SK-N-SH (cell line): ENCODE measurements at regions not wholly inside any gene's neighbourhood (a gene's known extent, or its start where the extent isn't known, plus 50 kb on each side); places are given as distances from the start of the nearest gene placed in this dataset.
A peak's percentile ranks its signal among the peaks of the same experiment; 100 is the strongest.

Source experiments
- CTCF ChIA-PET: fragments of 300-600, 350-600 bp; formaldehyde crosslinking; extraction: SDS; loops from one replicate; lab custom pipeline; 2021; lab: Yijun Ruan, JAX
- POLR2A ChIA-PET: fragments of 350-600 bp; sonication (Branson Sonifier 250); formaldehyde crosslinking; extraction: SDS; loops from one replicate; lab custom pipeline; 2020; ENCODE audit warnings: antibody characterized with exemption, inconsistent platforms; lab: Yijun Ruan, JAX
- DNase-seq: peaks from one replicate; pipeline ENCODE4 v3.0.0; 2012
- H2AFZ ChIP-seq: fragments of 200-600 bp; sonication (generic); 2 replicates; pipeline ENCODE4 v1.8.1; 2016; ENCODE audit warnings: antibody characterized with exemption, mild to moderate bottlenecking, low read depth
- H3F3A ChIP-seq: fragments of 200-600 bp; sonication (generic); replicated peaks from 2 replicates; pipeline ENCODE3; 2016; ENCODE audit warnings: antibody characterized with exemption, mild to moderate bottlenecking; ENCODE audit not compliant: insufficient read depth
- H3K27ac ChIP-seq, 2 experiments: fragments of 200-500 bp in 1 of 2; fragments of 200-600 bp in 1 of 2; sonication (Bioruptor generic) in 1 of 2; sonication (generic), shearing (Covaris generic) in 1 of 2; 2 replicates each; pipeline versions ENCODE4 v1.5.1 to v1.6.1; 2014 to 2016; ENCODE audit warnings: low read depth in 2 of 2, inconsistent platforms in 1 of 2, low read length in 1 of 2, mild to moderate bottlenecking in 1 of 2, mixed read lengths in 1 of 2
- H3K27me3 ChIP-seq: fragments of 200-600 bp; sonication (generic), shearing (Covaris generic); 2 replicates; pipeline ENCODE4 v1.6.1; 2016; ENCODE audit warnings: mixed run types; ENCODE audit not compliant: insufficient read depth
- H3K36me3 ChIP-seq, 2 experiments: fragments of 200-500 bp in 1 of 2; fragments of 200-600 bp in 1 of 2; sonication (Bioruptor generic) in 1 of 2; sonication (generic) in 1 of 2; replicated peaks in 1 of 2; 2 replicates each; pipeline versions ENCODE3 to v1.5.1; 2014 to 2016; ENCODE audit warnings: low read length in 1 of 2, mild to moderate bottlenecking in 1 of 2; ENCODE audit not compliant: insufficient read depth in 2 of 2, control insufficient read depth in 1 of 2
- H3K4me1 ChIP-seq, 2 experiments: fragments of 200-500 bp in 1 of 2; fragments of 200-600 bp in 1 of 2; sonication (Bioruptor generic) in 1 of 2; sonication (generic), shearing (Covaris generic) in 1 of 2; 2 replicates each; pipeline versions ENCODE4 v1.5.1 to v1.6.1; 2014 to 2016; ENCODE audit warnings: low read depth in 1 of 2, low read length in 1 of 2, mixed run types in 1 of 2; ENCODE audit not compliant: insufficient read depth in 2 of 2, control insufficient read depth in 1 of 2
- H3K4me2 ChIP-seq: fragments of 200-600 bp; sonication (generic), shearing (Covaris generic); 2 replicates; pipeline ENCODE4 v1.6.1; 2017; ENCODE audit warnings: mixed run types
- H3K4me3 ChIP-seq, 2 experiments: fragments of 200-500 bp in 1 of 2; fragments of 200-600 bp in 1 of 2; sonication (Bioruptor generic) in 1 of 2; sonication (generic), shearing (Covaris generic) in 1 of 2; 2 replicates each; pipeline versions ENCODE4 v1.5.1 to v1.8.1; 2014 to 2016; ENCODE audit warnings: low read depth in 2 of 2, inconsistent platforms in 1 of 2, low read length in 1 of 2, mild to moderate bottlenecking in 1 of 2, mixed read lengths in 1 of 2, moderate library complexity in 1 of 2
- H3K79me2 ChIP-seq: fragments of 200-600 bp; sonication (generic); 2 replicates; pipeline ENCODE4 v1.8.1; 2017; ENCODE audit warnings: mild to moderate bottlenecking; ENCODE audit not compliant: insufficient read depth
- H3K9ac ChIP-seq: fragments of 200-600 bp; sonication (generic); 2 replicates; pipeline ENCODE4 v1.6.1; 2017; ENCODE audit warnings: mixed run types
- H3K9me2 ChIP-seq: fragments of 200-600 bp; sonication (generic); 2 replicates; pipeline ENCODE4 v1.6.1; 2017; ENCODE audit warnings: mixed run types
- H3K9me3 ChIP-seq: fragments of 200-600 bp; sonication (generic); 2 replicates; pipeline ENCODE4 v1.6.1; 2017; ENCODE audit warnings: mixed run types, mild to moderate bottlenecking, moderate library complexity
- H4K20me1 ChIP-seq: fragments of 200-600 bp; sonication (generic); 2 replicates; pipeline ENCODE4 v1.6.1; 2017; ENCODE audit warnings: mild to moderate bottlenecking, mixed run types; ENCODE audit not compliant: insufficient read depth
- CHD2 ChIP-seq: fragments of 150-350 bp; IDR thresholded peaks from 2 replicates; pipeline ENCODE4 v1.6.1; 2018; ENCODE audit warnings: low read length; ENCODE audit not compliant: partially characterized antibody
- CTCF ChIP-seq: fragments of 200-600 bp; sonication (generic); IDR thresholded peaks from 2 replicates; pipeline ENCODE4 v1.6.1; 2017; ENCODE audit warnings: antibody characterized with exemption, mild to moderate bottlenecking, moderate library complexity
- EP300 ChIP-seq, 2 experiments: IDR thresholded peaks; 2 replicates each; pipeline versions ENCODE4 v1.4.0 to v1.6.1; 2012; ENCODE audit warnings: borderline replicate concordance in 1 of 2, low read depth in 1 of 2, low read length in 1 of 2
- GABPA ChIP-seq: IDR thresholded peaks from 2 replicates; pipeline ENCODE4 v1.4.0; 2012; ENCODE audit warnings: low read depth, mild to moderate bottlenecking
- IRF3 ChIP-seq: fragments of 150-350 bp; IDR thresholded peaks from 2 replicates; pipeline ENCODE4 v1.6.1; 2016; ENCODE audit warnings: mild to moderate bottlenecking, low read depth, low read length
- MAX ChIP-seq: IDR thresholded peaks from 2 replicates; pipeline ENCODE4 v1.4.0; 2012; ENCODE audit warnings: low read depth
- MXI1 ChIP-seq: IDR thresholded peaks from 2 replicates; pipeline ENCODE4 v1.6.1; 2012; ENCODE audit warnings: mild to moderate bottlenecking, low read depth, low read length, improper control_type of control experiment
- POLR2AphosphoS5 ChIP-seq: IDR thresholded peaks from 2 replicates; pipeline ENCODE4 v1.6.1; 2012; ENCODE audit warnings: low read depth, low read length
- RAD21 ChIP-seq: IDR thresholded peaks from 2 replicates; pipeline ENCODE4 v1.6.1; 2012; ENCODE audit warnings: mild to moderate bottlenecking, low read length
- RCOR1 ChIP-seq: fragments of 150-350 bp; IDR thresholded peaks from 2 replicates; pipeline ENCODE4 v1.6.1; 2017; ENCODE audit warnings: antibody characterized with exemption, low read length
- SIN3A ChIP-seq: IDR thresholded peaks from 2 replicates; pipeline ENCODE4 v1.6.1; 2012; ENCODE audit warnings: low read depth, mild to moderate bottlenecking, low read length, moderate library complexity, borderline replicate concordance
- SMC3 ChIP-seq: IDR thresholded peaks from 2 replicates; pipeline ENCODE4 v1.6.1; 2012; ENCODE audit warnings: low read depth, low read length, improper control_type of control experiment
- YY1 ChIP-seq: IDR thresholded peaks from 2 replicates; pipeline ENCODE4 v1.4.0; 2012; ENCODE audit warnings: low read depth, mild to moderate bottlenecking
- WGBS: methylation state at CpG from one replicate; pipeline ENCODE4 v1.1.6; 2017; ENCODE audit warnings: low lambda C conversion rate; 5-methylcytosine and 5-hydroxymethylcytosine counted together
- TF ChIP-seq, protein P1 (sequence below): IDR thresholded peaks from 2 replicates; pipeline ENCODE4; 2012

DNA sequence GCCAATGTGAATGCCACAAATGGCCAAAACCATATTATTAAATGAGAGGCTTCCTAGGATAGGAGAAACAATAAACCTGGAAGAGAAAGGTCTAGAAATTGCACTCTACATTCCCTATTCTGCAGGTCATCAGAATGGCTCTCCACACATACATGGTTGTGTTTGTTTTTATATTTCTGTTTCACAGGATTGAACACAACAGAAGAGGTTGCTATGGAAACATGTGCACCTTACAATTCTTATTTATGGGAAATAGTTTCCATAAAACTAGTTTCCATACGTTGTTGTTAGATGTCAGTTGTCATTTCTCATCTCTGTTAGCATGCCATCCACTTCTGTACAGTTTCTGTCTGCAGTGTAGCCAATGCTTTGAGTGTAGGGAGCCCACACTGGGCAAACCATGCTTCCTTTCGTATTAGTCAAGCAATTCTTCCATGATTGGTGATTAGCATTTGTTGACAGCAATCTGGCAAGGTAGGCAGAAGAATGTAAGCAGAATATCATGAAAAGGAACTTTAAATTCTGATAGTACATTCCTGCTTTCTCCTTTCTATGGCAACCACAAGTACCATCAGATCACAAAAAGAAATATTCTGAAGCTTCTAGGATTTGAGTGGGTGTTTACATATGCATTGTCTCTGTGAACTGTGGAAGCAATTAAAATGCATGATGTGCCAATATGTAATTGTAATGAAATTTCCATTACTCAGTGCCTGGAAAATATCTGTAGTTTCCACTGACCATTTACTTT lies 141.6 kb upstream of the AVPR1A start:
- H3K4me3 ChIP-seq: no peak overlapping the region
- H3F3A ChIP-seq: peaks cover 5% of the 10 kb centered on the region
- H4K20me1 ChIP-seq: no peaks in the 10 kb centered on the region
- POLR2A ChIA-PET: no interaction called here
- 0 out of 2 replicates have a peak, but pooled peaks cover 3% of the 10 kb centered on the region for H3K9me2 ChIP-seq
- no peaks in the 10 kb centered on the region for H3K9me3 ChIP-seq
- CTCF ChIA-PET: no interaction called here
- no peaks in the 10 kb centered on the region for H3K79me2 ChIP-seq
- no peaks in the 10 kb centered on the region for H3K36me3 ChIP-seq
- no peak for DNase-seq
- H3K27ac ChIP-seq: no peak overlapping the region
- no peaks in the 10 kb centered on the region for H3K4me1 ChIP-seq
- H3K27me3 ChIP-seq: no peaks in the 10 kb centered on the region
- no peak for TF ChIP-seq POLR2AphosphoS5
- TF ChIP-seq EP300 (IDR thresholded peaks at IDR 0.05; ENCODE audit: borderline replicate concordance in 1 of 2, low read depth in 1 of 2, low read length in 1 of 2): no peak
- no peak for TF ChIP-seq RCOR1
- TF ChIP-seq IRF3: no peak
- no peak for TF ChIP-seq YY1
- TF ChIP-seq MAX: no peak
- no peak for TF ChIP-seq GABPA
- H3K4me2 ChIP-seq: no peak overlapping the region
- H2AFZ ChIP-seq: no peak overlapping the region
- no peak overlapping the region for H3K9ac ChIP-seq
- WGBS: 22% methylated on average over 2 of the region's 2 CpGs

DNA sequence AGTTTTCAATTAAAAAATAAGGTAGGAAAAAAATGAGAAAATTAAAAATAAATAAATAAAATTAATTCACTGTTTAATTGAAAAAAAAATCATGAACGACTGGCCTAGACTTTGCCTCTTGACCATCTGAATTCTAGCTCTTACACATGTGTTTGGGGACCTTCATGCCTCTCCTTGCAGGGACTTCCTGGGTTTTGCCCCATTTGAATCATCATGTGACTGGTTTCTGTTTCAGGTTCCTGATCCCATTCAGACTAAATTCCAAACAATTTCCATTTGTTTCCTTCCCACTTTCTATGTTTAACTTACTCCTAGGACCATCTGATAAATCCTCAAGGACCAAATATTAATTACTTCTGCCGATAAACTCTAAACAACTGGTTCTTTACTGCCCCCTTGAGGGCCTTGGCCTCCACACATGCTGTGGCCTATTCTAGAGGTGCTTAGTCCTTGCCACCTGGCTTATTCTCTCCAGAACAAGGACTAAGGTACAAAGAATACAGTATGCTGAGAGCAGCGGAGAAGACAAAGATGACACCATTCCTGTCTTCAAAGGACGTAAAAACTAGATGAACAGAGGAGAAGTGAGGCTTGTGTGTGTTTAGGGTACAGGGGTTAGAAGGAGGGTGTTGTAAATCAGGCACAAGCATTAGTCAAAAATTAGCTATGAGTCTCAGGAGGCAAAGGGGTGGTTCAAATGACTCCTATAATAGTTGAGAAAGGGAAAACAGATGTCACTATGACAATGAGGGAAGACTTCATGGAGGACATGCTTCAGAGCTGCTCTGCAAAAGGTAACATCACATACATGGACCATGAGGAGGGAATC lies 125.8 kb upstream of the AVPR1A start:
- no peak overlapping the region for H3K27ac ChIP-seq
- TF ChIP-seq CTCF: peak; percentile 71
- TF ChIP-seq SIN3A: no peak
- TF ChIP-seq, protein P1, sequence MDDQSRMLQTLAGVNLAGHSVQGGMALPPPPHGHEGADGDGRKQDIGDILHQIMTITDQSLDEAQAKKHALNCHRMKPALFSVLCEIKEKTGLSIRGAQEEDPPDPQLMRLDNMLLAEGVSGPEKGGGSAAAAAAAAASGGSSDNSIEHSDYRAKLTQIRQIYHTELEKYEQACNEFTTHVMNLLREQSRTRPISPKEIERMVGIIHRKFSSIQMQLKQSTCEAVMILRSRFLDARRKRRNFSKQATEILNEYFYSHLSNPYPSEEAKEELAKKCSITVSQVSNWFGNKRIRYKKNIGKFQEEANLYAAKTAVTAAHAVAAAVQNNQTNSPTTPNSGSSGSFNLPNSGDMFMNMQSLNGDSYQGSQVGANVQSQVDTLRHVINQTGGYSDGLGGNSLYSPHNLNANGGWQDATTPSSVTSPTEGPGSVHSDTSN: no peak
- peak; percentile 28; the same call in 1 of the 2 replicates for TF ChIP-seq SMC3
- TF ChIP-seq YY1: no peak
- peak; percentile 46 for TF ChIP-seq RAD21
- TF ChIP-seq CHD2: no peak
- no peak for TF ChIP-seq MXI1
- TF ChIP-seq, all 33 proteins: peak for 3

More for the DNA sequence above, 125.8 kb upstream of the AVPR1A start:
- Histone ChIP-seq H3K79me2 (no peaks in the 10 kb centered on the region), H3K9me3 (no peaks in the 10 kb centered on the region; the same call in 1 of the 2 replicates), H3K9me2 (peaks cover 4% of the 10 kb centered on the region; the same call in 1 of the 2 replicates), H3K4me2 (no peak overlapping the region), H2AFZ (no peak overlapping the region), H4K20me1 (no peaks in the 10 kb centered on the region), H3K4me1 (no peaks in the 10 kb centered on the region), H3K4me3 (no peak overlapping the region; a peak in 1 of 4 replicates), H3K9ac (no peak overlapping the region), H3K27me3 (no peaks in the 10 kb centered on the region), H3F3A (no peaks in the 10 kb centered on the region), H3K36me3 (no peaks in the 10 kb centered on the region)
- 3% methylated on average over 4 of the region's 4 CpGs for WGBS
- peak; percentile 5 for DNase-seq
- CTCF ChIA-PET: interaction anchor here (0.7 to 1.6 kb wide), 3 partner anchors 11 to 126 kb away, joined by 3 to 4 read pairs (median 4); partner anchors contain the start of gene AVPR1A
- POLR2A ChIA-PET: no interaction called here
